BE2C (cell line): ENCODE measurements at regions not wholly inside any gene's neighbourhood (a gene's known extent, or its start where the extent isn't known, plus 50 kb on each side); places are given as distances from the start of the nearest gene placed in this dataset.
"Not testable (repeated sequence)": the region's sequence is repeated elsewhere in the genome, so short reads cannot be mapped to it uniquely, and the experiment has no call there.

ENCODE experiments used
- DNase-seq: peaks from one replicate; pipeline ENCODE4 v3.0.0-alpha.2; 2020
- H3K27me3 ChIP-seq: fragments of 250-450 bp; sonication (Bioruptor Pico); 2 replicates; pipeline ENCODE4 v1.5.1; 2020; ENCODE audit warnings: mild to moderate bottlenecking
- H3K36me3 ChIP-seq: fragments of 250-450 bp; sonication (Bioruptor Pico); 2 replicates; pipeline ENCODE4 v1.5.1; 2020; ENCODE audit warnings: mild to moderate bottlenecking
- H3K4me1 ChIP-seq: fragments of 250-450 bp; sonication (Bioruptor Pico); 2 replicates; pipeline ENCODE4 v1.5.1; 2020
- H3K4me3 ChIP-seq: 2 replicates; pipeline ENCODE4 v1.5.1; 2011; ENCODE audit warnings: low read depth, low read length
- H3K9me3 ChIP-seq: fragments of 250-450 bp; sonication (Bioruptor Pico); 2 replicates; pipeline ENCODE4 v1.5.1; 2020
- CTCF ChIP-seq: IDR thresholded peaks from 2 replicates; pipeline ENCODE4 v1.5.1; 2012; ENCODE audit warnings: mild to moderate bottlenecking, low read depth, low read length

GRCh38 chr1:83129107-83129506 lies 869.8 kb downstream of the TTLL7 start:
- no peaks in the 10 kb centered on the region for H3K9me3 ChIP-seq
- DNase-seq = no peak

GRCh38 chr1:83125456-83125855 lies 873.5 kb downstream of the TTLL7 start:
- H3K4me1 ChIP-seq = no peaks in the 10 kb centered on the region
- DNase-seq = no peak
- H3K36me3 ChIP-seq = no peaks in the 10 kb centered on the region
- no peak for TF ChIP-seq CTCF
- no peaks in the 10 kb centered on the region for H3K27me3 ChIP-seq
- H3K9me3 ChIP-seq = no peaks in the 10 kb centered on the region
- no peak overlapping the region for H3K4me3 ChIP-seq

More at GRCh38 chr1:83129107-83129506, 869.8 kb downstream of the TTLL7 start:
- Histone ChIP-seq H3K4me1 (no peaks in the 10 kb centered on the region), H3K36me3 (no peaks in the 10 kb centered on the region), H3K27me3 (no peaks in the 10 kb centered on the region), H3K4me3 (no peak overlapping the region)
- TF ChIP-seq CTCF = no peak

GRCh38 chr1:83123019-83123418 lies 875.9 kb downstream of the TTLL7 start:
- Histone ChIP-seq H3K4me3 (no peak overlapping the region), H3K27me3 (no peaks in the 10 kb centered on the region), H3K36me3 (no peaks in the 10 kb centered on the region), H3K9me3 (no peaks in the 10 kb centered on the region), H3K4me1 (no peaks in the 10 kb centered on the region)
- DNase-seq = no peak
- no peak for TF ChIP-seq CTCF

GRCh38 chr1:83118472-83118871 lies 880.5 kb downstream of the TTLL7 start:
- Histone ChIP-seq H3K9me3 (no peaks in the 10 kb centered on the region), H3K27me3 (no peaks in the 10 kb centered on the region), H3K36me3 (no peaks in the 10 kb centered on the region), H3K4me1 (no peaks in the 10 kb centered on the region), H3K4me3 (no peak overlapping the region)
- no peak for TF ChIP-seq CTCF
- no peak for DNase-seq

GRCh38 chr1:83117030-83117429 lies 881.9 kb downstream of the TTLL7 start:
- not testable (repeated sequence) for H3K36me3 ChIP-seq, H3K9me3 ChIP-seq, H3K4me3 ChIP-seq, H3K27me3 ChIP-seq, H3K4me1 ChIP-seq, DNase-seq

- Histone ChIP-seq H3K4me1 (no peaks in the 10 kb centered on the region), H3K4me3 (no peak overlapping the region), H3K27me3 (no peaks in the 10 kb centered on the region), H3K36me3 (no peaks in the 10 kb centered on the region), H3K9me3 (no peaks in the 10 kb centered on the region)
- DNase-seq = no peak
- TF ChIP-seq CTCF = no peak
These were observed 883.1 kb downstream of the TTLL7 start for GRCh38 chr1:83115785-83116184.
